Esophagus squamous epithelium (tissue), 4 donors: ENCODE measurements at regions not wholly inside any gene's neighbourhood (a gene's known extent, or its start where the extent isn't known, plus 50 kb on each side); places are given as distances from the start of the nearest gene placed in this dataset.

Experiments used
- CTCF ChIP-seq, 6 experiments: fragments of 450-650 bp in 4 of 6; fragments of 200-600 bp in 2 of 6; sonication (generic) in 2 of 6; IDR thresholded peaks; one replicate each; pipeline ENCODE4 v1.5.1; 2016 to 2019; ENCODE audit warnings: antibody characterized with exemption in 6 of 6, mild to moderate bottlenecking in 4 of 6, moderate library complexity in 4 of 6
- POLR2A ChIP-seq, 4 donors: fragments of 450-650 bp; IDR thresholded peaks; one replicate each; pipeline ENCODE4 v1.6.1; 2017; ENCODE audit warnings: antibody characterized with exemption in 4 of 4, mild to moderate bottlenecking in 4 of 4, moderate library complexity in 3 of 4

DNA sequence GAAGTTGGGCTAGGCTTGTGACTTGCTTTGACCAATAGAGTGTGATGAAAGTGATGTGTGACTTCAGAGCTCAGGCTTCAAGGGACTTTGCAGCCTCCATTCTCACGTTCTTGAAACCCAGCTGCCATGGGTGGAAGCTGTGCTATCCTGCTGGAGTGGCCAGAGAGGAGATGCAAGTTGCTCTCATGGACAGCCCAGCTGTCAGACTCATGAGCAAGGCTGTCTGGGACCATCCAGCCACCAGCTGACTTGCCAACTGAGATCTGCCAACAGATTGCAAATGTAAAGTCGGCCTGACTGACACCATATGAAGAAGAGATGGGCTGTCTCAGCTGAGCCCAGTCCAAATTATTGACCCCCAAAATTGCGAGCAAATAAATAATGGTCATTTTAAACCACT lies 226.4 kb upstream of the CXCR4 start:
- no peak for TF ChIP-seq CTCF (IDR thresholded peaks at IDR 0.05)
- no peak for TF ChIP-seq POLR2A (IDR thresholded peaks at IDR 0.05)
